ENCODE measurements at regions not wholly inside any gene's neighbourhood (a gene's known extent, or its start where the extent isn't known, plus 50 kb on each side); places are given as distances from the start of the nearest gene placed in this dataset.

- H3K4me3 ChIP-seq (ENCODE audit: low read length) = no peak overlapping the region
- H3K27ac ChIP-seq (ENCODE audit: low read depth, low read length) = no peak overlapping the region
Observed at GRCh38 chr3:87161417-87161816, 65.7 kb upstream of the CHMP2B start.

GRCh38 chr3:87161013-87161412 lies 66.1 kb upstream of the CHMP2B start:
- Histone ChIP-seq H3K4me1 (ENCODE audit: control insufficient read depth, low read depth, low read length) (no peaks in the 10 kb centered on the region), H3K4me2 (ENCODE audit: low read length) (no peak overlapping the region), H3K4me3 (ENCODE audit: low read length) (no peak overlapping the region), H3K4ac (ENCODE audit: low read depth, low read length) (no peak overlapping the region), H3K18ac (ENCODE audit: low read length) (no peak overlapping the region), H3K36me3 (ENCODE audit: control insufficient read depth, insufficient read depth, low read length) (no peaks in the 10 kb centered on the region), H3K56ac (ENCODE audit: low read length) (no peak overlapping the region), H2AK5ac (ENCODE audit: low read length) (no peak overlapping the region), H4K8ac (ENCODE audit: low read depth, low read length) (no peak overlapping the region), H2BK120ac (ENCODE audit: low read depth, low read length) (no peak overlapping the region), H3K79me2 (ENCODE audit: control insufficient read depth, insufficient read depth, low read length) (no peaks in the 10 kb centered on the region), H2BK5ac (ENCODE audit: low read length) (no peak overlapping the region), H3K79me1 (ENCODE audit: low read length) (no peaks in the 10 kb centered on the region), H4K5ac (ENCODE audit: low read length) (no peak overlapping the region), H3K9ac (ENCODE audit: low read length) (no peak overlapping the region), H3K23ac (ENCODE audit: low read length) (no peak overlapping the region), H3K27me3 (ENCODE audit: insufficient read depth, low read length, poor library complexity) (no peaks in the 10 kb centered on the region), H2BK15ac (replicated peaks; ENCODE audit: low read depth) (no peak overlapping the region), H3K27ac (ENCODE audit: low read depth, low read length) (no peak overlapping the region)
- DNase-seq = peak; percentile 7
- no CpG with 5 or more reads among the region's 3 CpGs for WGBS (ENCODE audit: extremely low coverage, insufficient coverage, low lambda C conversion rate)

More at GRCh38 chr3:87161417-87161816, 65.7 kb upstream of the CHMP2B start:
- Histone ChIP-seq H3K36me3 (ENCODE audit: control insufficient read depth, insufficient read depth, low read length) (no peaks in the 10 kb centered on the region), H3K27me3 (ENCODE audit: insufficient read depth, low read length, poor library complexity) (no peaks in the 10 kb centered on the region), H2AK5ac (ENCODE audit: low read length) (no peak overlapping the region), H3K23ac (ENCODE audit: low read length) (no peak overlapping the region), H3K18ac (ENCODE audit: low read length) (no peak overlapping the region), H3K4me2 (ENCODE audit: low read length) (no peak overlapping the region), H2BK15ac (replicated peaks; ENCODE audit: low read depth) (no peak overlapping the region), H3K4ac (ENCODE audit: low read depth, low read length) (no peak overlapping the region), H3K56ac (ENCODE audit: low read length) (no peak overlapping the region), H3K79me2 (ENCODE audit: control insufficient read depth, insufficient read depth, low read length) (no peaks in the 10 kb centered on the region), H2BK5ac (ENCODE audit: low read length) (no peak overlapping the region), H3K79me1 (ENCODE audit: low read length) (no peaks in the 10 kb centered on the region), H4K5ac (ENCODE audit: low read length) (no peak overlapping the region), H4K8ac (ENCODE audit: low read depth, low read length) (no peak overlapping the region), H2BK120ac (ENCODE audit: low read depth, low read length) (no peak overlapping the region), H3K4me1 (ENCODE audit: control insufficient read depth, low read depth, low read length) (no peaks in the 10 kb centered on the region), H3K9ac (ENCODE audit: low read length) (no peak overlapping the region)
- DNase-seq = no peak
- no CpG with 5 or more reads among the region's 1 CpG for WGBS (ENCODE audit: extremely low coverage, insufficient coverage, low lambda C conversion rate)

GRCh38 chr3:87158823-87159222 lies 68.3 kb upstream of the CHMP2B start:
- Histone ChIP-seq H3K79me1 (ENCODE audit: low read length) (no peaks in the 10 kb centered on the region), H2BK15ac (replicated peaks; ENCODE audit: low read depth) (no peak overlapping the region), H4K8ac (ENCODE audit: low read depth, low read length) (no peak overlapping the region), H4K5ac (ENCODE audit: low read length) (no peak overlapping the region), H3K79me2 (ENCODE audit: control insufficient read depth, insufficient read depth, low read length) (no peaks in the 10 kb centered on the region), H3K36me3 (ENCODE audit: control insufficient read depth, insufficient read depth, low read length) (no peaks in the 10 kb centered on the region), H3K9ac (ENCODE audit: low read length) (no peak overlapping the region), H3K18ac (ENCODE audit: low read length) (no peak overlapping the region), H2AK5ac (ENCODE audit: low read length) (no peak overlapping the region), H3K4ac (ENCODE audit: low read depth, low read length) (no peak overlapping the region), H3K4me3 (ENCODE audit: low read length) (no peak overlapping the region), H3K4me1 (ENCODE audit: control insufficient read depth, low read depth, low read length) (no peaks in the 10 kb centered on the region), H3K4me2 (ENCODE audit: low read length) (no peak overlapping the region), H3K23ac (ENCODE audit: low read length) (no peak overlapping the region), H2BK5ac (ENCODE audit: low read length) (no peak overlapping the region), H3K27me3 (ENCODE audit: insufficient read depth, low read length, poor library complexity) (no peaks in the 10 kb centered on the region), H2BK120ac (ENCODE audit: low read depth, low read length) (no peak overlapping the region), H3K27ac (ENCODE audit: low read depth, low read length) (no peak overlapping the region), H3K56ac (ENCODE audit: low read length) (no peak overlapping the region)
- peak; percentile 44 for DNase-seq
- no CpG with 5 or more reads among the region's 1 CpG for WGBS (ENCODE audit: extremely low coverage, insufficient coverage, low lambda C conversion rate)

- H3K4ac ChIP-seq (ENCODE audit: low read depth, low read length) = no peak overlapping the region
- no peak overlapping the region for H3K18ac ChIP-seq (ENCODE audit: low read length)
- no peaks in the 10 kb centered on the region for H3K79me2 ChIP-seq (ENCODE audit: control insufficient read depth, insufficient read depth, low read length)
- H3K9ac ChIP-seq (ENCODE audit: low read length) = no peak overlapping the region
- H3K4me1 ChIP-seq (ENCODE audit: control insufficient read depth, low read depth, low read length) = no peaks in the 10 kb centered on the region
- H2BK120ac ChIP-seq (ENCODE audit: low read depth, low read length) = no peak overlapping the region
- H4K8ac ChIP-seq (ENCODE audit: low read depth, low read length) = no peak overlapping the region
- H3K23ac ChIP-seq (ENCODE audit: low read length) = no peak overlapping the region
- no CpG with 5 or more reads among the region's 3 CpGs for WGBS (ENCODE audit: extremely low coverage, insufficient coverage, low lambda C conversion rate)
- H3K56ac ChIP-seq (ENCODE audit: low read length) = no peak overlapping the region
- H2BK5ac ChIP-seq (ENCODE audit: low read length) = no peak overlapping the region
- no peak for DNase-seq
- no peaks in the 10 kb centered on the region for H3K36me3 ChIP-seq (ENCODE audit: control insufficient read depth, insufficient read depth, low read length)
- H3K27ac ChIP-seq (ENCODE audit: low read depth, low read length) = no peak overlapping the region
- H3K27me3 ChIP-seq (ENCODE audit: insufficient read depth, low read length, poor library complexity) = no peaks in the 10 kb centered on the region
- H4K5ac ChIP-seq (ENCODE audit: low read length) = no peak overlapping the region
- no peak overlapping the region for H2BK15ac ChIP-seq (replicated peaks; ENCODE audit: low read depth)
- H3K79me1 ChIP-seq (ENCODE audit: low read length) = no peaks in the 10 kb centered on the region
- H3K4me2 ChIP-seq (ENCODE audit: low read length) = no peak overlapping the region
- H3K4me3 ChIP-seq (ENCODE audit: low read length) = no peak overlapping the region
- H2AK5ac ChIP-seq (ENCODE audit: low read length) = no peak overlapping the region
Observed at GRCh38 chr3:87148020-87148419, 79.1 kb upstream of the CHMP2B start.

- Histone ChIP-seq H3K4ac (ENCODE audit: low read depth, low read length) (no peak overlapping the region), H3K23ac (ENCODE audit: low read length) (no peak overlapping the region), H4K5ac (ENCODE audit: low read length) (no peak overlapping the region), H3K79me1 (ENCODE audit: low read length) (no peaks in the 10 kb centered on the region), H3K79me2 (ENCODE audit: control insufficient read depth, insufficient read depth, low read length) (no peaks in the 10 kb centered on the region), H2BK5ac (ENCODE audit: low read length) (no peak overlapping the region), H2BK15ac (replicated peaks; ENCODE audit: low read depth) (no peak overlapping the region), H3K4me2 (ENCODE audit: low read length) (no peak overlapping the region), H3K4me1 (ENCODE audit: control insufficient read depth, low read depth, low read length) (no peaks in the 10 kb centered on the region), H4K8ac (ENCODE audit: low read depth, low read length) (no peak overlapping the region), H3K27ac (ENCODE audit: low read depth, low read length) (no peak overlapping the region), H3K56ac (ENCODE audit: low read length) (no peak overlapping the region), H3K4me3 (ENCODE audit: low read length) (no peak overlapping the region), H3K9ac (ENCODE audit: low read length) (no peak overlapping the region), H3K27me3 (ENCODE audit: insufficient read depth, low read length, poor library complexity) (no peaks in the 10 kb centered on the region), H3K18ac (ENCODE audit: low read length) (no peak overlapping the region), H2BK120ac (ENCODE audit: low read depth, low read length) (no peak overlapping the region), H2AK5ac (ENCODE audit: low read length) (no peak overlapping the region), H3K36me3 (ENCODE audit: control insufficient read depth, insufficient read depth, low read length) (no peaks in the 10 kb centered on the region)
- no peak for DNase-seq
- WGBS (ENCODE audit: extremely low coverage, insufficient coverage, low lambda C conversion rate) = no CpG with 5 or more reads among the region's 8 CpGs
Observed at GRCh38 chr3:87147562-87147961, 79.5 kb upstream of the CHMP2B start.

GRCh38 chr3:87145553-87145952 lies 81.6 kb upstream of the CHMP2B start:
- H3K56ac ChIP-seq (ENCODE audit: low read length) = no peak overlapping the region
- no peak overlapping the region for H3K4ac ChIP-seq (ENCODE audit: low read depth, low read length)
- no peaks in the 10 kb centered on the region for H3K27me3 ChIP-seq (ENCODE audit: insufficient read depth, low read length, poor library complexity)
- H2BK120ac ChIP-seq (ENCODE audit: low read depth, low read length) = no peak overlapping the region
- H3K4me1 ChIP-seq (ENCODE audit: control insufficient read depth, low read depth, low read length) = no peaks in the 10 kb centered on the region
- H3K27ac ChIP-seq (ENCODE audit: low read depth, low read length) = no peak overlapping the region
- no peaks in the 10 kb centered on the region for H3K36me3 ChIP-seq (ENCODE audit: control insufficient read depth, insufficient read depth, low read length)
- H3K4me3 ChIP-seq (ENCODE audit: low read length) = no peak overlapping the region
- H3K4me2 ChIP-seq (ENCODE audit: low read length) = no peak overlapping the region
- no peak overlapping the region for H3K23ac ChIP-seq (ENCODE audit: low read length)
- H2AK5ac ChIP-seq (ENCODE audit: low read length) = no peak overlapping the region
- WGBS (ENCODE audit: extremely low coverage, insufficient coverage, low lambda C conversion rate) = no CpG with 5 or more reads among the region's 6 CpGs
- H3K18ac ChIP-seq (ENCODE audit: low read length) = no peak overlapping the region
- H3K9ac ChIP-seq (ENCODE audit: low read length) = no peak overlapping the region
- H3K79me1 ChIP-seq (ENCODE audit: low read length) = no peaks in the 10 kb centered on the region
- DNase-seq = peak; percentile 89
- H2BK5ac ChIP-seq (ENCODE audit: low read length) = no peak overlapping the region
- no peak overlapping the region for H4K8ac ChIP-seq (ENCODE audit: low read depth, low read length)
- no peak overlapping the region for H4K5ac ChIP-seq (ENCODE audit: low read length)
- no peaks in the 10 kb centered on the region for H3K79me2 ChIP-seq (ENCODE audit: control insufficient read depth, insufficient read depth, low read length)
- no peak overlapping the region for H2BK15ac ChIP-seq (replicated peaks; ENCODE audit: low read depth)
